CD4-positive, alpha-beta T cell (primary cell): ENCODE measurements at regions not wholly inside any gene's neighbourhood (a gene's known extent, or its start where the extent isn't known, plus 50 kb on each side); places are given as distances from the start of the nearest gene placed in this dataset.

Experiments
- ATAC-seq: fragments of 200-7000 bp; cut with Tn5 transposase; one replicate; pipeline ENCODE4 v1.10.0; 2022; ENCODE audit warnings: mild to moderate bottlenecking; ENCODE audit not compliant: poor library complexity
- CTCF ChIA-PET: fragments of 350-600 bp; sonication (Branson Sonifier 250); formaldehyde crosslinking; loops from one replicate; lab custom pipeline; 2021; ENCODE audit warnings: antibody characterized with exemption, inconsistent platforms; lab: Charles Lee
- POLR2A ChIA-PET: fragments of 350-600 bp; sonication (Branson Sonifier 250); formaldehyde crosslinking; loops from one replicate; lab custom pipeline; 2021; ENCODE audit warnings: antibody characterized with exemption, inconsistent platforms; lab: Charles Lee
- DNase-seq, 14 experiments: peaks; one replicate each; pipeline ENCODE4 v3.0.0-alpha.2; 2013 to 2020; ENCODE audit warnings: mixed read lengths in 2 of 14
- H3K27ac ChIP-seq, 2 donors: one replicate each; pipeline versions ENCODE4 v1.5.1 to v1.7.0; 2013; ENCODE audit warnings: low read length in 2 of 2, low read depth in 1 of 2, mild to moderate bottlenecking in 1 of 2
- H3K27me3 ChIP-seq, 2 experiments: 1 replicate in 1 of 2; 2 replicates in 1 of 2; pipeline versions ENCODE4 v1.6.1 to v1.7.0; 2013; ENCODE audit warnings: low read length in 2 of 2, control low read depth in 1 of 2, mild to moderate bottlenecking in 1 of 2, moderate library complexity in 1 of 2; ENCODE audit not compliant: insufficient read depth in 2 of 2, control insufficient read depth in 1 of 2
- H3K36me3 ChIP-seq: one replicate; pipeline ENCODE4 v1.6.1; 2013; ENCODE audit warnings: low read length, control low read depth; ENCODE audit not compliant: insufficient read depth
- H3K4me1 ChIP-seq: one replicate; pipeline ENCODE4 v1.6.1; 2013; ENCODE audit warnings: low read length, control low read depth; ENCODE audit not compliant: insufficient read depth
- H3K4me3 ChIP-seq: one replicate; pipeline ENCODE4 v1.5.1; 2013; ENCODE audit warnings: mild to moderate bottlenecking, low read length, moderate library complexity
- H3K9me3 ChIP-seq, 2 experiments: 1 replicate in 1 of 2; 2 replicates in 1 of 2; pipeline versions ENCODE4 v1.6.1 to v1.7.0; 2013; ENCODE audit warnings: low read length in 2 of 2, mild to moderate bottlenecking in 2 of 2, control low read depth in 1 of 2, moderate library complexity in 1 of 2; ENCODE audit not compliant: control insufficient read depth in 1 of 2, insufficient read depth in 1 of 2
- H3K27ac Mint-ChIP-seq: one replicate; pipeline ENCODE4 v1.8.0; 2020; ENCODE audit warnings: mixed read lengths
- H3K27me3 Mint-ChIP-seq: one replicate; pipeline ENCODE4 v1.8.0; 2021; ENCODE audit warnings: mixed read lengths
- H3K36me3 Mint-ChIP-seq: one replicate; pipeline ENCODE4 v1.8.0; 2021; ENCODE audit warnings: low read depth, mixed read lengths
- H3K4me1 Mint-ChIP-seq: one replicate; pipeline ENCODE4 v1.8.0; 2021; ENCODE audit warnings: low read depth, mixed read lengths
- H3K4me3 Mint-ChIP-seq: one replicate; pipeline ENCODE4 v1.8.0; 2020; ENCODE audit warnings: mild to moderate bottlenecking, mixed read lengths
- H3K9me3 Mint-ChIP-seq: one replicate; pipeline ENCODE4 v1.8.0; 2020; ENCODE audit warnings: mixed read lengths
- CTCF ChIP-seq: fragments of 200-600 bp; IDR thresholded peaks from one replicate; pipeline ENCODE4 v1.8.0; 2022; ENCODE audit warnings: antibody characterized with exemption, mild to moderate bottlenecking
- intact Hi-C, 2 experiments: fragments of 100-400 bp; cut with DNase I in 1 of 2; cut with micrococcal nuclease in 1 of 2; formaldehyde crosslinking; loops; one replicate each; pipeline versions ENCODE4 v1.15.1 to v1.9.0; 2023 to 2025; cut with DNase I, micrococcal nuclease

DNA sequence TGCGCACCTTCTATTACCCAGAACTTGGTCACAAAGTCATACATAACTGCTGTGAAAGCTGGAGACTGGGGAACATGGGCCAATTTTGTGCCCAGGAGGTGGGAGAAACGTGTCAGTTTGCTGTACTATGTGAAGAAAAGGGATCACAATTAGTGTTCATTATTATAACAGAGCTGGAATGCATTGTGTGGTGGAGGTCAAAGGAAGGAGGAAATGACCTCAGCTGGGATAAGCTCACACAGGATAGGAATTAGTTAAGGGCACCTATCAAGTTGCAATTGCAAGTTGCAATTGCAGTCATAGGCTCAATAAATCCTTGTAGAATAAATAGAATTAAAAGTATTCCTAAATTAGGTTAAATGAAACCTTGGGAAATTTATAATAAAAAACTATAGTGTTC lies 103.9 kb upstream of the OBI1 start:
- no peaks in the 10 kb centered on the region for H3K4me1 Mint-ChIP-seq
- DNase-seq = no peak
- Histone ChIP-seq H3K9me3 (no peaks in the 10 kb centered on the region), H3K27me3 (peaks cover 0 to 3% of the 10 kb centered on the region in 2 experiments), H3K4me3 (no peak overlapping the region), H3K36me3 (no peaks in the 10 kb centered on the region), H3K4me1 (no peaks in the 10 kb centered on the region), H3K27ac (no peak overlapping the region)
- peaks cover 20% of the 10 kb centered on the region for H3K27me3 Mint-ChIP-seq
- ChIA-PET POLR2A (no interaction called here), CTCF (no interaction called here)
- intact Hi-C loops = no loop called here
- ATAC-seq = no peak
- TF ChIP-seq CTCF = no peak
- H3K9me3 Mint-ChIP-seq = no peaks in the 10 kb centered on the region
- no peak overlapping the region for H3K4me3 Mint-ChIP-seq
- no peak overlapping the region for H3K27ac Mint-ChIP-seq
- H3K36me3 Mint-ChIP-seq = no peaks in the 10 kb centered on the region

GRCh38 chr13:78759704-78760103 lies 100.7 kb upstream of the OBI1 start:
- Histone ChIP-seq H3K9me3 (no peaks in the 10 kb centered on the region), H3K4me1 (no peaks in the 10 kb centered on the region), H3K27ac (no peak overlapping the region), H3K27me3 (peaks cover 0 to under 1% of the 10 kb centered on the region in 2 experiments), H3K36me3 (no peaks in the 10 kb centered on the region), H3K4me3 (no peak overlapping the region)
- no peak overlapping the region for H3K4me3 Mint-ChIP-seq
- H3K27me3 Mint-ChIP-seq = peaks cover 16% of the 10 kb centered on the region
- ATAC-seq (no peak), DNase-seq (no peak)
- intact Hi-C loops = loop anchor here in 1 of 2 experiments (5.0 kb wide), 1 partner anchor 622 kb away; no protein-coding TSS in a partner anchor
- ChIA-PET POLR2A (no interaction called here), CTCF (no interaction called here)
- H3K27ac Mint-ChIP-seq = no peak overlapping the region
- no peaks in the 10 kb centered on the region for H3K4me1 Mint-ChIP-seq
- no peaks in the 10 kb centered on the region for H3K9me3 Mint-ChIP-seq
- no peaks in the 10 kb centered on the region for H3K36me3 Mint-ChIP-seq
- TF ChIP-seq CTCF = no peak

DNA sequence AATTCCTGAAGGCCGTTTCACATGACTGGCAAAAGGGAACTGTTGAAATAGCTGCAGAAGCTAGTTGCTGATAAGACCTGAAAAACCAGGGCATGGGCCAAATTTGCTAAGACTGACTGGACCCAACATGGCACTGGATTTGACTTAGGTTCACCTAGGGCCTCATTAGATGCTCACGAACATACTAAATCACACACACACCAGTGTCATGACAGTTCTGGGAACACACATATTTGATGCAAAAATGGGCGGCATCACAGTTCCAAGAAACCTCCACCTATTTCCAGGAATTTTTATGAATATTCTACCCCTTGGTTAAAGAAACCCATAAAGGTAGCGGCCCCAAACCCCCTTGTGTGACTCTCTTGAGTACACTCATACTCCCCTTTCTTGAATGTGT lies 99.6 kb upstream of the OBI1 start:
- Histone ChIP-seq H3K4me3 (no peak overlapping the region), H3K4me1 (no peaks in the 10 kb centered on the region), H3K27ac (no peak overlapping the region), H3K36me3 (no peaks in the 10 kb centered on the region), H3K27me3 (no peaks in the 10 kb centered on the region), H3K9me3 (no peaks in the 10 kb centered on the region)
- ChIA-PET POLR2A (no interaction called here), CTCF (no interaction called here)
- H3K4me3 Mint-ChIP-seq = no peak overlapping the region
- TF ChIP-seq CTCF = no peak
- H3K27me3 Mint-ChIP-seq = peaks cover 20% of the 10 kb centered on the region
- ATAC-seq (no peak), DNase-seq (no peak)
- no peaks in the 10 kb centered on the region for H3K9me3 Mint-ChIP-seq
- H3K4me1 Mint-ChIP-seq = no peaks in the 10 kb centered on the region
- H3K36me3 Mint-ChIP-seq = no peaks in the 10 kb centered on the region
- intact Hi-C loops = loop anchor here in 1 of 2 experiments (5.0 kb wide), 1 partner anchor 621 kb away; no protein-coding TSS in a partner anchor
- no peak overlapping the region for H3K27ac Mint-ChIP-seq
